ENCODE measurements at regions not wholly inside any gene's neighbourhood (a gene's known extent, or its start where the extent isn't known, plus 50 kb on each side); places are given as distances from the start of the nearest gene placed in this dataset.

- no peaks in the 10 kb centered on the region for H3K27me3 ChIP-seq (ENCODE audit: control insufficient read depth, insufficient read depth, low read length)
- H3K4me3 ChIP-seq (ENCODE audit: low read depth, low read length), result no peak overlapping the region
- no peaks in the 10 kb centered on the region; the same call in 1 of the 2 replicates for H3K9me3 ChIP-seq (ENCODE audit: control insufficient read depth, insufficient read depth, low read length)
- TF ChIP-seq CTCF (IDR thresholded peaks at IDR 0.05; ENCODE audit: low read depth, low read length), result no peak
- peak; percentile 82 for DNase-seq (ENCODE audit: low read depth, low spot score)
- ChIA-PET POLR2A (interaction anchor here (0.6 to 0.8 kb wide), 4 partner anchors 14 to 164 kb away, joined by 3 to 6 read pairs (median 4); no protein-coding TSS in a partner anchor), CTCF (interaction anchor here (1.1 to 1.6 kb wide), 3 partner anchors 15 to 203 kb away, joined by 4 to 5 read pairs (median 5); no protein-coding TSS in a partner anchor)
- H3K27ac ChIP-seq (ENCODE audit: low read depth, low read length), result no peak overlapping the region
Observed at GRCh38 chr3:113084777-113085176, 94.0 kb downstream of the GTPBP8 start.

- no peak overlapping the region for H3K27ac ChIP-seq (ENCODE audit: low read depth, low read length)
- TF ChIP-seq CTCF (IDR thresholded peaks at IDR 0.05; ENCODE audit: low read depth, low read length), result no peak
- DNase-seq (ENCODE audit: low read depth, low spot score), result no peak
- no peaks in the 10 kb centered on the region; the same call in 1 of the 2 replicates for H3K9me3 ChIP-seq (ENCODE audit: control insufficient read depth, insufficient read depth, low read length)
- ChIA-PET CTCF (interaction anchor here (0.6 to 1.0 kb wide), 2 partner anchors 165 to 202 kb away, joined by 3 to 5 read pairs; no protein-coding TSS in a partner anchor), POLR2A (interaction anchor here (0.7 kb wide), 1 partner anchor 445 kb away, joined by 3 read pairs; no protein-coding TSS in a partner anchor)
- no peak overlapping the region for H3K4me3 ChIP-seq (ENCODE audit: low read depth, low read length)
- H3K27me3 ChIP-seq (ENCODE audit: control insufficient read depth, insufficient read depth, low read length), result no peaks in the 10 kb centered on the region
Observed at GRCh38 chr3:113086560-113087461, 96.0 kb downstream of the GTPBP8 start.

GRCh38 chr3:113088616-113089015 lies 97.8 kb downstream of the GTPBP8 start:
- DNase-seq (ENCODE audit: low read depth, low spot score), result no peak
- CTCF ChIA-PET, result interaction anchor here (1.1 kb wide), 1 partner anchor 10 kb away, joined by 5 read pairs; no protein-coding TSS in a partner anchor
- POLR2A ChIA-PET, result no interaction called here
- no peaks in the 10 kb centered on the region for H3K27me3 ChIP-seq (ENCODE audit: control insufficient read depth, insufficient read depth, low read length)
- H3K27ac ChIP-seq (ENCODE audit: low read depth, low read length), result no peak overlapping the region
- no peak for TF ChIP-seq CTCF (IDR thresholded peaks at IDR 0.05; ENCODE audit: low read depth, low read length)
- no peaks in the 10 kb centered on the region; the same call in 1 of the 2 replicates for H3K9me3 ChIP-seq (ENCODE audit: control insufficient read depth, insufficient read depth, low read length)
- no peak overlapping the region for H3K4me3 ChIP-seq (ENCODE audit: low read depth, low read length)

- TF ChIP-seq CTCF (IDR thresholded peaks at IDR 0.05; ENCODE audit: low read depth, low read length), result no peak
- CTCF ChIA-PET, result no interaction called here
- Histone ChIP-seq H3K4me3 (ENCODE audit: low read depth, low read length) (no peak overlapping the region), H3K27ac (ENCODE audit: low read depth, low read length) (no peak overlapping the region), H3K9me3 (ENCODE audit: control insufficient read depth, insufficient read depth, low read length) (no peaks in the 10 kb centered on the region; the same call in 1 of the 2 replicates), H3K27me3 (ENCODE audit: control insufficient read depth, insufficient read depth, low read length) (no peaks in the 10 kb centered on the region)
- DNase-seq (ENCODE audit: low read depth, low spot score), result no peak
- POLR2A ChIA-PET, result no interaction called here
Observed at GRCh38 chr3:113091417-113091816, 100.6 kb downstream of the GTPBP8 start.

GRCh38 chr3:113092746-113093145 lies 102.0 kb downstream of the GTPBP8 start:
- Histone ChIP-seq H3K27ac (ENCODE audit: low read depth, low read length) (no peak overlapping the region), H3K27me3 (ENCODE audit: control insufficient read depth, insufficient read depth, low read length) (no peaks in the 10 kb centered on the region), H3K4me3 (ENCODE audit: low read depth, low read length) (no peak overlapping the region), H3K9me3 (ENCODE audit: control insufficient read depth, insufficient read depth, low read length) (no peaks in the 10 kb centered on the region; the same call in 1 of the 2 replicates)
- ChIA-PET POLR2A (no interaction called here), CTCF (interaction anchor here (0.6 to 1.0 kb wide), 2 partner anchors 45 to 58 kb away, joined by 3 to 5 read pairs; no protein-coding TSS in a partner anchor)
- TF ChIP-seq CTCF (IDR thresholded peaks at IDR 0.05; ENCODE audit: low read depth, low read length), result no peak
- DNase-seq (ENCODE audit: low read depth, low spot score), result no peak
